Putamen (tissue), 1 donor: ENCODE measurements at regions not wholly inside any gene's neighbourhood (a gene's known extent, or its start where the extent isn't known, plus 50 kb on each side); places are given as distances from the start of the nearest gene placed in this dataset.

Source experiments
- DNase-seq: peaks from one replicate; pipeline ENCODE4 v3.0.0-alpha.2; 2016; ENCODE audit warnings: low spot score

DNA sequence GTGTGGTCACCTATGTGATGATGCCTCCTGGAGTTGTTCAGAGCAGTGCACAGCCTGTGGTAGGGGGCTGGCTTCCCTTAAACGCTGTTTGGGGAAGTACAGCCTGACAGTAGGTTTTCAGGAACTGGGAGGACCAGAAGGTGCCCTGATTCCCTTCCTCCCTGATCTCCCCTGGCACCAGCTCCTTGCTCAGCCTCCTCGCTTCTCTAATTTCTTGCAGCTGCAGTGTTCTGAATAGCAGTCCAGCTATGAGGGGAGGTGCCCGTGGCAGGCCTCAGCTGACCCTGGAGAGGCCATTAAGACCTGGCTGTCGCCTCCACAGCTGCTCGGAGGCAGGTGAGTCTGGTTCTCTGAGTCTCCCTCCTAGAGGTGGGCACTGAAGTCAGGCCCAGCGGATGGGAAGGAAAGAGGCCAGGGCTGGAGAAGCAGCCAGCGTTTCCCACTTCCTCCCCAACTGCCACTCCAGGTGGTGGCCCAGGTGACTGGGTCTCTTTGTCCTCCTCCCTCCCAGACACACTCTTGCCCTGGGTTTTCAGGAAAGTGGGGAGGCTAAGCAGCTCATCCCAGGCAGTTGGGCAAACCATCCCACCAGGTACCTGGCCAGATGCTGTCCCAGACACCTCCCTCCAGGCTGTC, 52.0 kb upstream of the RPL11 start:
- no peak for DNase-seq

DNA sequence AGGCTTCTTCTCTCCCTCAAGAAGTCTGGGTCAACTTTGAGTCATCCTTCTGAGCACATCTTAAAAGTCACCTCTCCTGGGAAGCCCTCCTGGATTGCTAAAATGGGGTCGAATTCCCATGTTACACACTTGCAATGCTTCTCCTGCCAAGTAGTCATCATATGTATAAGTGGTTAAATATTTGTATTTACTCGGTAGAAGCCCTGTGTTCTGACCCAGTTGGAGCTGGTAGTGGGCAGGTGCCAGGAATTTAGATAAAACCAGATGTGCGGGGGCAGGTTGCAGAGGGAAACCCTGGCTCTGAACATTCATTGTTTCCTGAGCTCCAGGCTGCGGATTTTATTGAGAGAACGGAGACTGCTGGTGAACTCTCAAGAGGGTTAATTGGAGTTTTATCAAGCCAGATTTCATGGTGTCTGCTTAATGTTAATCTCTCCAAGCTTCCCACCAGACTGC, 52.8 kb upstream of the RPL11 start:
- DNase-seq, result no peak

DNA sequence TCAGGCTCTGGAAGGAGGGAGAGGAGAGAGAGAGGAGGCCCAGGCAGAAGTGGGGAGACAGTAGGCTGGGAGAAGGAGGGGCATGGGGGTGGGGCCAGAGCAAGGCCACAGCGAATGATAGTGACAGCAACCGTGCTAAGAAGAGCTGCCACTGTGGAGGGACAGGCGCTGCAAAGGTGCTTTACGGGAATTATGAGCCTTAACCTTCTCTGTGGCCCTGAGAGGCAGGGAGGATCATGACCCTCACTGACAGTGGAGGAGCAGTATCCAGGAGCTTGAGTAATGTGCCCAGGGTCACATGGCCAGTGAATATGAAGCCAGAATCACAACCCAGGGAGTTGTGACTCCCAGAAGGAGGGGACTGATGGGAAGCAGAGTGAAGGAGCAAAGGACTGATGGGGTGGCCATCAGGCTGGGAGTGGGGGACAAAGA, 53.4 kb upstream of the RPL11 start:
- no peak for DNase-seq

DNA sequence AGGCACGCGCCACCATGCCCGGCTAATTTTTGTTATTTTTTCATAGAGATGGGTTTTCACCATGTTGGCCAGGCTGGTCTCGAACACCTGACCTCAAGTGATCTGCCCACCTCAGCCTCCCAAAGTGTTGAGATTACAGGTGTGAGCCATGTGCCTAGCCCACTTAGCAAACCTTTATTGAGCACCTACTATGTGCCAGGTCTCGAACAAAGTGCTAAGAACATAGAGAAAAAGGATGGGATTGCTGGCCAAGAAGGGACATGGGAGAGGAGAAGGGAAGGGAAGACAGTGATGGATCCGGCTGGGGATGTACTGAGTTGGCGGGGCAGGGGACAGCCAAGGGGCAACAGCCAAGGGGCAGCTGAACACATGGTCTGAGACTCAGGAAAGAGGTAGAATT, 55.6 kb upstream of the RPL11 start:
- no peak for DNase-seq

DNA sequence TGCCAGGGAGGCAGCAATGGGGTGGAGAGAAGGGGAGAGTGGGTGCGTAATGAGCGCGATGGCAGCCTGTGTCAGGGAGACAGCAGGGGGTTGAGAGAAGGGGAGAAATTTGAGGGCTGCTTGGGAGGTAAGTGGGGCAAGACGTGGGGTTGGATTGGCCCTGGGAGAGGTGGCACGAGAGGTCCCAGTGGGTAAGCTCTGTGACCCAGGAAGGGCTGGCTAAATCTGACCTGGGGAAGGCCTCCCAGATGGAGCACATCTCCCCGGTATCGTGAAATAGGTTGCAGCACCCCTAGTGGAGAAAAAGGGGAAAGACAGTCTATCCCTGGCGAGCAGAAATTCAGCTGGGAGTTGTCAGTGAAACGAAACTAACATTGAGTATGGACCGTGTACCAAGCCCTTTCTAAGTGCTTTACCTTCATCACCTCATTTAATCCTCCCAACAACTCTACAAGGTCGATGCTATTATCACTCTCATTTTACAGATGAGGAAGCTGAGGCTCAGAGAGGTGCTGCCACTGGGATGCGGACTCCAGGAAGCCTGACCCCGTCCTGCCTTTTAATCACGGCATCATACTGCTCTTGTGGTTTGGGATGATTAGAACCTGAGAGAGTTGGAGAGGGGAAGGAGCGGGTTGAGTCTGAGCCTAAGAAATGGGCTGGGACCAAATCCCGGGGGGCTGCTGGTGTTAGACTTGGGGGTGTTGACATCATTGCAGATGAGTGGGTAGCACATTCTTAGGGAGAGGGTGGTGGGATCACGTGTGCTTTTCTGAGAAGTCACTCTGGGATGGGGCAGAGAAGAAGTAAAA, 56.6 kb upstream of the RPL11 start:
- peak; percentile 47 for DNase-seq

DNA sequence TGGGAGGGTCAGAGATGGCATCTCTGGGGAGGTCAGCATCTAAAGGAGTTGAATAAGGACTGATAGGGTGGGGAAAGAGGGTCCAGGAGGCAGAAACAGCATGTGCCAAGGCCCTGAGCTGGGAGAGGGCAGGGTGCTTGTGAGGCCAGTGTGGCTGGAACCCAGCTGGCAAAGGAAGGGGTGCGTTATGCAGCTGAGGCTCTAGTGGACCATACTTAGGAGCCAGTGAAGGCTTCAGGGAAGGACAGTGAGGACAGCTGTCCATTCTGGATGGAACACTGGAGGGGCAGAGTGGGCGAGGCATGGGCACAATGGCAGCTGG, 57.1 kb upstream of the RPL11 start:
- no peak for DNase-seq

DNA sequence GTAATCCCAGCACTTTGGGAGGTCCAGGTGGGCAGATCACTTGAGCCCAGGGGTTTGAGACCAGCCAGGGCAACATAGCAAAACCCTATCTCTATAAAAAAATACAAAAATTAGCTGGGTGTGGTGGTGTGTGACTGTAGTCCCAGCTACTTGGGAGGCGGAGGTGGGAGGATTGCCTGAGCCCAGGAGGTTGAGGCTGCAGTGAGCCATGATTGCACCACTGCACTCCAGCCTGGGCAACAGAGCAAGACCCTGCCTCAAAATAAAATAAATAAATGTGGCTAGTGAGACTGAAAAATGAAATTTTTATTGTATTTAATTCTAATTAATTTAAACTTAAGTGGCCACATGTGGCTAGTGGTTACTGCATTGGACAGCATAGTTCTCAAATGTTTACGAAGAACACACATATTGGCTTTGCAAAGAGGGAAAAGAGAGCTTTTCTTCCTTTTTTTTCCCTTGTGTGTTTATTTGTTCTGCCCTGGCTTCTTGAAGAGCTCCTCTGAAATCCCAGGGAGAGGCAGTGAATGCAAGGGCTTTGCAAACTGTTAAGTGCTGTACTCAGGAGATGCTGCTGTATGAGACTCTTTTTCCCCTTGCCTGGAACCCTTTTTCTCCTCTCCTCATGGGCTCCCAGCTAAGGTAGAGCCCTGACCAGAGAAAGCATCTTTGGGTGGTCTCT, 59.0 kb upstream of the RPL11 start:
- no peak for DNase-seq

DNA sequence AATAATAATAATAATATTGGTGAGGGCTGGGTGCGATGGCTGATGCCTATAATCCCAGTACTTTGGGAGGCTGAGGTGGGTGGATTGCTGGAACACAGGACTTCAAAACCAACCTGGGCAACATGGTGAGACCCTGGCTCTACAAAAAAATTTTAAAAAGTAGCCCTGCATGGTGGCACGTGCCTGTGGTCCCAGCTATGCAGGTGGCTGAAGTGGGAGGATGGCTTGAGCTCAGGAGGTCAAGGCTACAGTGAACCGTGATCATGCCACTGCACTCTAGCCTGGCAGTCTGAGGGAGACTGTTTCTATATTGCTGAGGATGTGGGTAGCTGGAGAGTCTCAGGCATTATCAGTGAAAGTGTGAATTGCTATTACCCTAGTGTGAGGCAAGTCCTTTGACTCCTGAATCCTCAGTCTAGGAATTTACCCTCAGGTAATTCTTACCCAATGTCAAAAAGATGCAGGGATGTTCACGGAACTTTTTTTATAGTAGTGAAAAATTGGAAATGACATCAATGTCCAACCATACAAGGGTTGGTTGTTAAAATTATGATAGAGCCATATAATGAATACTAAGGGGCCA, 61.8 kb upstream of the RPL11 start:
- DNase-seq, result no peak

DNA sequence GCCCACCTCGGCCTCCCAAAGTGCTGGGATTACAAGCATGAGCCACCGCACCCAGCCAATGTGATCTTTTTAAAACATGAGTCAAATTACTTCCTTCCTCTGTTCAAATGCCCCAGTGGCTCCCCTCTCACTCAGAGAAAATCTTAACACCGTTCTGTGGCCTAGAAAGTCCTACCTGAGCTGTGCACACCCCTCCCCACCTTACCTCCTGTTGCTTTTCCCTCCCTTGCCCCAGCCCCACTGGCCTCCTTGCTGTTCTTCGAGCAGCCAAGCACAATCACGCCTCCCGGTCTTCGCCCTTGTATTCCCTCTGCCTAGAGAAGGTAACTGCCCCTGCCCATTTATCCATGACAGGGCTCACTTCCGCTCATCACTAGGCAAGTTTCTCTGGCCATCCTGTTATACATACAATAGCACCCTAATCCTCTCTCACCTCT, 62.6 kb upstream of the RPL11 start:
- no peak for DNase-seq

DNA sequence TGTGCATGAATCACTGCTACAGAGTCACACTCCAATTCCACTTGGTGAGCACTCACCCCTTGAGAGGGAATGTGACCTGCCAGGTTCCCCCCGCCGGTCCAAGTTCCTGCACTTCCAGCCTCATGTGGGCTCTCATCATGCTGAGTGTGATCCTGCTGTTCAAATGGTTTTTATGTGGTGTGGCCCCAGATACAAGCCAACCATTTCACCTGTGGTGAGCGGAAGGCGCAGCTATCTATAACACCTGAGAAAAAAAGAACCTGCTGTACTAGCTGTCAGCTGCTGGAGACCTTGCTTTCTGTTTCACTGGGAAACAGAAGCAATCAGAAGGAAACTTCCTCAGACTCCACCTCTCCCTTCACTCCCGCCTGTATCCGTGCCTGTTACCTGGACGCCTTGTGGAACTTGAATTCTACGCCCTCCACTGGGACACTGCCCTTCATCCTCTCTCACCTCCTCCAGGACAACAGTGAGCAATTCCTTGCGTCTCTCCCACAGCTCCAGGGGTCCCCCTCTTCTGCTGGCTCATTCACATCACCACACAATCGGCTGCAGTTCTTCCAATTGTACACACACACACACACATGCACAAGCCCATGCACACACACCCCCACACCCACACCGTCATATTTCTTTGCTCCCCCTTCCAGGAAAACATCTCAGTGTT, 64.4 kb upstream of the RPL11 start:
- no peak for DNase-seq

DNA sequence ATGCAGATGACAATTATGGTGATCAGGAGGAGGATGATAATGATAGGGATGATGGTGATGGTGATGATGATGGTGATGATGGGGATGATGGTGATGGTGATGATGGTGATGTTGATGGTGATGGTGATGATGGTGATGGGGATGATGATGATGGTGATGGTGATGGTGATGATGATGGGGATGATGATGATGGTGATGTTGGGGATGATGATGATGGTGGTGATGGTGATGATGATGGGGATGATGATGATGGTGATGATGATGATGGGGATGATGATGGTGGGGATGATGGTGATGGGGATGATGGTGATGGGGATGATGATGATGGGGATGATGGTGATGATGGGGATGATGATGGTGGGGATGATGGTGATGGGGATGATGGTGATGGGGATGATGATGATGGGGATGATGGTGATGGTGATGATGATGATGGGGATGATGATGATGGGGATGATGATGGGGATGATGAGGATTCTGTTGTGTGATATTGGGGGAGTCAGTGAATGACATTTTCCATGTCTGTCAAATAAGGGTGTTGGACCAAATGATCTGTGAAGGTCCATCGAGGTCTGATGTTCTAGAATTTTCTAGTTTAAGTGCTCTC, 65.6 kb upstream of the RPL11 start:
- DNase-seq, result no peak

DNA sequence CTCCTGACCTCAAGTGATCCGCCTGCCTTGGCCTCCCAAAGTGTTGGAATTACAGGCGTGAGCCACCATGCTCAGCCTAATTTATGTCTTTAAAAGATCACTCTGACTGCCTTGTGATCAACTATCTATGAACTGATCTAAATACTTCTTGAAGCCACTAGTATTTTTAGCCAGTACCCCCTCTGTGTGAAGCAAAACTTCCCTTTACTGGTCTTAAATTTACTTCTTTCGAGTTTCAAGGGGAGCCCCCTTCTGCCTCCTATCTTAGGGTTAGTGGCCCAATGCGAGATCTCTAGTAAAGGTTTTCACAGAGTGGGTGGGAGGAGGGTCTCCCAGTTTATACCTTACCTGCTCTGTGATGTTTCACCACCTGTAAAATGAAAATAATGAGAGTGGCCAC, 66.1 kb upstream of the RPL11 start:
- no peak for DNase-seq

DNA sequence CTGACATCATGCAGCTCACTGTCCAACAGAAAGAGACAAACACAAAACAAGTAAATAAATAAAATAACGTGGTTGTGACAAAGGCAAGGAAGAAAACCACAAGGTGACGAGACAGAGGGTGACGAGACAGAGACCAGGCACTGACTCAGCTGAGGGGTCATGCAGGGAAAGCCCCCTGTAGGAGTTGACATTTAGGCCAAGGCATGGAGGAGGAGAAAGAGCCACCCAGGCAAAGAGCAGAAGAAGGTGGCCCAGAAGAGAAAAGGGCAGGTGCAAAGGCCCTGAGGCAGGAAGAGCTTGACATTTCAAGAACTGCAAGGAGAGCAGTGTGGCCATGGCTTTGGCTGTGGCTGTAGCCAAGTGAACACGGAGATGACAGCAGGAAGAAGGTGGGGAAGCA, 65.1 kb upstream of the ID3 start:
- no peak for DNase-seq

DNA sequence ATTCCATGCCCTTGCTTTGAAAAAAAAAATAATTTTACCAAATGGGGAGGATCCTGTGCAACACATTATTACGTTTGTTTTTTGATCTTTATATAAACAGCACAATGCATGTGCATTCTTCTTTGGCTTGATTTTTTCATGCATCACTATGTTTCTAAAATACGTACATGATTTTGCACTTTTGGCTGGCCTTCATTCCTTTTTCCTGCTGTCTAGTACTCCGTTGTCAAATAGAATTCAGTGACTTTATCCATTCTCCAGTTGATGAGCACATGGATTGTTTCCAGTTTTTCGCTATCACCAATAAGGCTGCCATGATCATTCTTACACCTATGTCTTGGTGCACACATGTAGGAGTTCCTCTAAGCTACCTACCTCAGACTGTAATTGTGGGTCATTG, 63.0 kb upstream of the ID3 start:
- no peak for DNase-seq

DNA sequence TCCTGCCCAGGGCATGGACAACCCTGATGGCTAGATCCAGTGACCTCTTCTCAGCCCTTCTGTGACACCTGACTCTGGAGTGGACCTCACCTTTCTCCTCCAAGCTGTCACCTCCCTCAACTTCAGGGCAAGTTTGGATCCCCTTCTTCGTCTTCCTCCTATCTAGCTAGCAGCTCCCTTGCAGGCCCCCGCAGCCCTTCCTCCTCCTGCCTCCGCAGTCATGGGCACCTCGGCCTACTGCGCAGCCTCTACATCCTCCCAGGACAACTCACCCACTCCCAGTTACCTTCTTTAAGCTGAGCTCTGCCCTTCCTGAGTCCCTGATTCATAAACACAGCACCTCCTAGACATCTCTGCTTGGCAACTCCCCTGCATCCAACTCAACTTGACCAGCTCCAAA, 61.3 kb upstream of the ID3 start:
- no peak for DNase-seq

DNA sequence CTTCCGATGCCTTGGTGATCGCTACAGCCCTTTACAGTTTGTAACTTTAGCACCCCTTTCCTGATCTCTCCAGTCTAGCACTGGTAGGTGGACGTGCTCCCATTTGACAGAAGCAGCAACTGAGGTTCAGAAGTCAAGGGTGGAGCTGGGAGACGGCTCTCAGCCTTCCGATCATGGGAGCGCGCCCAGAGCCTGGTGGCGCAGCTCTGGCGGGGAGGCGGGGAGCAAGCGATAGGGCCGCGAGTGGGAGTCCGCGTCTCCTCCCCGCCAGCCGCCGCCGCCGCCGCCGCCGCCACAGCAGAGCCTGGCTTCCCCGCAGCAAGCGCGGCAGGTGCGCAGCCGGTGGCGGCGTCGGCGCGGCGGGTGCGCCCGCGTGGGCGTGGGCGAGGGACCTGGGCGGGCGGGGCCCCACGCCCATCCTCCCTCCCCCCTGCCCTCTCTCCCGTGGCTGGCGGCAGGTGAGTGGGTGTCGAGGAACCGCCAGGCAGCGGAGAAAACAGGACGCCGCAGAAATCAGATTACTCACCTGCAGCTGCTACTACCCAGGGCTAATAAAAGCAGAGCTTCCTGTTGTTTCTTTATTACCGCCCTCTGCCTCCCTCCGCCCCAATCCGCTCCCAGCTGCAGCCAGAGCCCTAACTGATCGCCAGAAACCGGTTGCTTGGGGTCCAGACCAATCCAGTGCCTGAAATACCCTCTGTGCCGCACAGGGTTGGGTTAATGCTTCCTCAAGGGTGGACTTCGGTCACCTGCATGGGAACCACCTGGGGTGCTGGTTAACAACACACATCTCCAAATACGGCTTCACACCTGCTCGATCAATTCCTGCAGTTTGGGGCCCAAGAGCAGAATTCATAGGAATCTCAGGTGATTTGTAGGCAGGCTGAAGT, 60.2 kb upstream of the ID3 start:
- DNase-seq, result no peak

DNA sequence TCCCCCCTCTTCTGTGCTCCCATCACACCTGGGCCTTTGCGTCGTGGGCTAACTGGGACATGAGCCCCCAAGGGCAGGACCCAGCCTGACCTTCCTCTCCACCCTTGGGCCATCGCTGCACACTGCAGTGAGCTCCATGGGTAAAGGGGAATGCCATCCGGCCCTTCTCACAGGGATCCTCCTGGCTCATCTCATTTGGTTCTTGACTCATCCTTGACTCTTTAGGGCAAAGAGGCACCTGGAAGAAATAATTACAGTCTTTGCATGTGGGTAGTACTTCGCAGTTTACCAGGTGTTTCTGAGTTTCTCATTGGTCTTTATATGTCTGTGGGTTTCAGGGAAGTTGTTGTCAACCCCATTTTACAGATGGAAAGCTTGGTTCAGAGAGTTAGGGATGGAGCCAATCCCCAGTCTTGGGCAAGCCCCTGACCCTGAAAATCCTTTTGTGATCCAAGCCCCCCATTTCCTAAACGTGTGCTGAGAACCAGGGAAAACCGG, 59.3 kb upstream of the ID3 start:
- no peak for DNase-seq

DNA sequence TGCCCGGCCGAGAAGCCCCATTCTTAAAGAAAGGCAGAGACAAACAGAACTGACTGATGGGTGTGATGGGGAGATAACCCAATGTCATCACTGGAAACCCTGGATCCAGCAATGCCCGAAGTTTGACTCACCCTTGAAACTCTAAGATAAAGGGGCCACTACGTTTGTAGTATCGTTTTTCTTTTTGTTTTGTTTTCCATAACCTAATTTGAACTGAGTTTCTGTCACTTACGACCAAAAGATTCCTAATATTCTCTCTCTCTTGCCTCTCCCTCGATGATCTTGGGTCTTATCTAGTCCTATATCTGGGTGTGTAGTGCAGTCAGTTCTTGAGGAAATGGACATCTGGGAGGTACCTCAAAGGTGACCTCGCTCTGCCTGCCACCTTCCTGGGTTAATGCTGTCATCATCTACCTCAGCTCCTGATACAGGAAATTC, 57.8 kb upstream of the ID3 start:
- no peak for DNase-seq

DNA sequence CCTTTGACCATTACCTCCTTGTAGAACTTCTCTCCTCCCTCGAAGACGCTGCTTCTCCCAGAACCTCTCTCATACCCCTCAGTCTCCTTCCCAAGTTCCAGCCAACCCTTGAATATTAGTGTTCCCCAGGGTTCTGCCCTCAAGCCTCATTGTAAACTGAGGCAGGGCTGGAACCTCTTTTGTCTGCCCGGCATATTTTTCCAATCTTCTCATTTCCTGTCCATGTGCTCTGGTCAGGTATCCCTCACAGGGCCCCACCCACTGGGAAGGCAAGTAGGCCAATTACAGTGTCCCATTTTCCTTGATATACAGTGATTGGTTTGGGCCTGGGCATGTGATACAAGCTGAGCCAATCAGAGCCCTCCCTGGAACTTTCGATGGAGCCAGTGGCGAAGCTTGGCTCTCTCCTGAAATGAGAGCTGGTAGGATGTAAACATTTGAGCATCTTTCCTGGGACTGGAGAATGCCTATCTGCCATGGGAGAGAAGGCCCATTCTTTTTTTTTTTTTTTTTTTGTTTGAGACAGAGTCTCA, 57.1 kb upstream of the ID3 start:
- no peak for DNase-seq

DNA sequence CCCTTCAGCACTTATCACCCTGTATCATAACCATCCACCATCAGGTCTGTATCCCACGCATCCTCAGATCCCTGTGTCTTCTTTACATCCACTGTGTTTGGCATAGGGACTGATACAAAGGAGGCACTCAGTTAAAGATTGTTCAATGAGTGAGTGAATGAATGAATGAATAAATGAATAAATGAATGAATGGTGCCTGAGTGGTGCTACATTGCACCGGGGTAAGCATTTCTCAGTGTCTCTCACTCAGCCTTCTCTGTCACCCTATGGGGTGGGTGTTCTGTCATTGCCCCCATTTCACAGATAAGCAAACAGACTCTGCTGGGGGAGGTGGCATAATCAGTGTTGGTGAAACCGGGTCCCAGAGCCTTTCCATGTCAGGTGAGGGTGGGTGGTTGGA, 56.6 kb upstream of the ID3 start:
- no peak for DNase-seq
